ENCODE measurements at regions not wholly inside any gene's neighbourhood (a gene's known extent, or its start where the extent isn't known, plus 50 kb on each side); places are given as distances from the start of the nearest gene placed in this dataset.
A peak's percentile ranks its signal among the peaks of the same experiment; 100 is the strongest.

- DNase-seq (ENCODE audit: low read depth in 2 of 2): peak; percentile 37 to 59
These were observed 57.3 kb upstream of the CCL1 start for GRCh38 chr17:34420254-34420766.

DNA sequence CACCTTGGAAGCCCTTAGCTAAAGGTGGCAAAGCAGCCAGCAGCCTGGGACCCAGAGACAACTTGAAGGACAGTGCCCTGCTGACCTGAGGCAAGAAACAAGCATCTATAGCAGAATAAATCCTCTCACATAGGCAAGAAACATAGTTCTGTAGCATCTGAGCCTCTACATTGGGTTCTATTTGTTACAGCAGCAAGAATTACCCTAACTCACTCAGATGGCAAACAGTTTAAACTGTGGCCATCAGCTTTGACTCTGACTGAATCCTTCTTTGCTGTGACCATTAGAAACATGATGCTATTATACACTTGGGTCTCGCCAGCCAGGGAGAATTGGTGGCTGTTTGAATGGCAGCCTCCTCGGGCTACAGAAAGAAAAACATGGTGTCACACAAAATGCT, 53.1 kb upstream of the CCL1 start:
- DNase-seq (ENCODE audit: low read depth in 2 of 2): no peak

DNA sequence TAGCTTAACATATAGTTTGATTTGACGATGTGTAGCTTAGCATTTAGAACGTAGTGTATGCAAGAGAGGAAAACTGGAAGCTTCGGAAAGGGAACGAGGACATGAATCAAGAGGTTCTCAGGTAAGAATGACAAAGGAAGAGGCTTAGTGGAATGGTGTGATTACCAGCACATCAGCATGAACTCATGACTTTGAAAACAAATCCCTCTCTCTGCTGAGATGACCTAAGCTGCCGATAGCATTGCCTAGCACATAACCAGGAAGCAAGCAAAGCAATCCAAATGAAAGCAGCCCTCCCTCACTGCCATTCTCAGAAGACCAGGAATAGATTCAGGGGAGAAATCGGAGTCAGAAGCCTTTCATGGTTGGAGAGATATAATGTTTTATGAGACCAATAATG, 51.3 kb upstream of the CCL1 start:
- DNase-seq (ENCODE audit: low read depth in 2 of 2): no peak

DNA sequence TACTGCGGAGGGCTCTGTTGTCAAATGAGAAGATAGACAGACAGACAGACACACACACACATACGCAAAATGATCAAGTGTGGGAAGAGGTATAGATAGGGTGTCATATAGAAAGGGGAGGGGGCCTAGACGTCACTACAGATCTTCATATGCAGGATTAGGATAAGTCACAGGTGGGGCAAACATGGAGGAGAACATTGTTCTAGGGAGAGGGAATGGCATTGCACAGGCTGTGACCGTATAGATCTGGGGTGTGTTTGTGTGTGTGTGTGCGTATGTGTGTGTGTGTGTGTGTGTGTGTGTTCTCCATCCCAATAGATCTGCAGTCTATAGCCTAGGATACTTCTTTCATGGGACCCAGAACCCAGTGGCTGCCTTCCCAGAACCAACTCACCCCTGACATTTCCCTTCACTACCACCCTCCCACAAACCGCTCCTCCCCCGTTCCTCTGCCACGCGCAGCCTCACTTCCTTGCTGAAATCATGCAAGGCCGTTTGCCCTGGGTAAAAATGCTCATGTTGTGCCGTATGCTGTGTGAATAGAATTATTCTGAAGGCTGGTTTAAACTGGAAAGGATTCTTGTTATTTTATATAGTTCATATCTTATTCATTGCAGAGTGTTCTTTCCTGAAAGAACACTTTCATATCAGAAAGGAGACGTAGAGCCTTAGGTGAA, 50.5 kb upstream of the CCL1 start:
- no peak for DNase-seq (ENCODE audit: low read depth in 2 of 2)

DNA sequence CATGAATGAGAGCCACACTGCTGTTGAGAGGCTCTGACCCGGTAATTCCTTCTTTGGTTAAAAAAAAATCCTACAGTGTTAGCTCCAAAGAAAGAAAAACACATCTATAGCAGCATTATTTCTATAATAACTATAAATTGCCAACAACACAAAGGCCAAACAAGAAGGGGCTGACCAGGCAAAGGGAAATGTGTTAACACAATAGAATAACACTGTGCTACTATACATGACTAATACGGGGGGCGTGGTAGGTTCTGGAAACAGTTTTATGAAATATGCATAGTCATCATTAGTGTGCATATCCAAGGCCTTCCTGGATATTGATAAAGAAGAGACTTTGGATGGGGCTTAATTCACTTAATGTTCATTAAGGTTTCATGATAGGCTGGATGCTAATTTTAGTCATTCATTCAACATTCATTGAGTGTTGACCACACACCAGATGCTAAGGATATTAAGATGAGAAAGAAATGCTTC, 50.0 kb upstream of the CCL1 start:
- DNase-seq (ENCODE audit: low read depth in 2 of 2): no peak
